ENCODE measurements at regions not wholly inside any gene's neighbourhood (a gene's known extent, or its start where the extent isn't known, plus 50 kb on each side); places are given as distances from the start of the nearest gene placed in this dataset.

DNA sequence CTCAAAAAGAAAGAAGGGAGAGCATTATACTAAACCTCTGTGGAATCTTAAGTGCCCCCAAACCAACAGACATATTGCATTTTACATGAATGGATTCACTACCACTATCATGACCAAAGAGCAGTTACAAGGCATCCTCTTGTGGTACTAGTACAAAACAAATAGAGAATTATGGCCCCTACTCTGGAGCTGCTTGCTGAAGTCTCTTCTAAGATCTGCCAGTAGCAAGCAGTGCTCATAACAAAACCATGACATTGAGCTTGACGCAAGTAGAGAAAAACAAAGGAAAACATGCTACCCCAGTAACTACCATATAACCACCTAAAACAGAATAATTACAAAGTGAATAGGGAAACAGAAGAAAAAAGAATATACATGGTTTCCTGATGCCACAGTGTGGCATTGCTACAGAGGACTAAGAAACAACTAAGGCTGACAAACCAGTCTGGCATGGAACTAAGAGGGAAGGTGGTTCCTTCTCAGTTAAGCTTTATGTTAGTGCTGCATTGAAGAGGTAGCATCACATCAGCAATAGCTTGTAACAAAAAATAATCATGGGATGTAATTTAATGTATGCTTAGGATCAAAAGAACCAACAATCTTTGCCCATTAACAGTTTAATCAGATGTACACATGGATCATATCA lies 150.2 kb upstream of the AGR3 start:
- CTCF ChIA-PET = interaction anchor here (1.1 to 2.2 kb wide), 4 partner anchors 12 to 49 kb away, joined by 3 to 8 read pairs (median 6); no protein-coding TSS in a partner anchor
- POLR2A ChIA-PET = no interaction called here
- DNase-seq (ENCODE audit: extremely low spot score) = no peak
- no peak for TF ChIP-seq CTCF (IDR thresholded peaks at IDR 0.05; ENCODE audit: control extremely low read depth, extremely low read depth, low read depth, missing control alignments)

- ChIA-PET POLR2A (no interaction called here), CTCF (interaction anchor here (1.0 to 1.7 kb wide), 5 partner anchors 12 to 268 kb away, joined by 3 to 7 read pairs (median 3); no protein-coding TSS in a partner anchor)
- DNase-seq (ENCODE audit: extremely low spot score) = no peak
- TF ChIP-seq CTCF (IDR thresholded peaks at IDR 0.05; ENCODE audit: control extremely low read depth, extremely low read depth, low read depth, missing control alignments) = no peak
Measured at GRCh38 chr7:17033245-17033644, 151.5 kb upstream of the AGR3 start.

DNA sequence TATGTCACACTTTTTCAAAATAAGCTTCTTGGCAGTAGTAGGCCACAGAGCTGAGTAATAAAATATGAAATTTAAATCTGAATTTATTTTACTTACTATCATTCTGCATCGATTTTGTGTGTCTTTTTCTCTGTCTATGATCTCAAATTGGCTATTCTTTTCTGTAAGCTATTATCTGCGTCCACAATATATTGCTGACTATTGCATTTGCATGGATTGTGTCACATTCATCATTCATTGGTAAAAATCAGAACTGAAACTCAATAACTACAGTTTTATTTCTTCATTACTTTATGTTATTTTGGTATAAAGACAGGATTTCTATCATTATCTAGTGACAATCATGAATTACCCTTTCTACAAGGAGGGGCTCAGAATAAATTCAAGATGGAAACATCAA lies 154.8 kb upstream of the AGR3 start:
- CTCF ChIA-PET = interaction anchor here (1.0 to 1.3 kb wide), 2 partner anchors 13 to 21 kb away, joined by 3 read pairs; no protein-coding TSS in a partner anchor
- POLR2A ChIA-PET = no interaction called here
- no peak for TF ChIP-seq CTCF (IDR thresholded peaks at IDR 0.05; ENCODE audit: control extremely low read depth, extremely low read depth, low read depth, missing control alignments)
- no peak for DNase-seq (ENCODE audit: extremely low spot score)

- no peak for DNase-seq (ENCODE audit: extremely low spot score)
- no peak for TF ChIP-seq CTCF (IDR thresholded peaks at IDR 0.05; ENCODE audit: control extremely low read depth, extremely low read depth, low read depth, missing control alignments)
- POLR2A ChIA-PET = no interaction called here
- CTCF ChIA-PET = interaction anchor here (1.4 kb wide), 1 partner anchor 9 kb away, joined by 3 read pairs; no protein-coding TSS in a partner anchor
Measured at GRCh38 chr7:17037356-17037755, 155.6 kb upstream of the AGR3 start.

DNA sequence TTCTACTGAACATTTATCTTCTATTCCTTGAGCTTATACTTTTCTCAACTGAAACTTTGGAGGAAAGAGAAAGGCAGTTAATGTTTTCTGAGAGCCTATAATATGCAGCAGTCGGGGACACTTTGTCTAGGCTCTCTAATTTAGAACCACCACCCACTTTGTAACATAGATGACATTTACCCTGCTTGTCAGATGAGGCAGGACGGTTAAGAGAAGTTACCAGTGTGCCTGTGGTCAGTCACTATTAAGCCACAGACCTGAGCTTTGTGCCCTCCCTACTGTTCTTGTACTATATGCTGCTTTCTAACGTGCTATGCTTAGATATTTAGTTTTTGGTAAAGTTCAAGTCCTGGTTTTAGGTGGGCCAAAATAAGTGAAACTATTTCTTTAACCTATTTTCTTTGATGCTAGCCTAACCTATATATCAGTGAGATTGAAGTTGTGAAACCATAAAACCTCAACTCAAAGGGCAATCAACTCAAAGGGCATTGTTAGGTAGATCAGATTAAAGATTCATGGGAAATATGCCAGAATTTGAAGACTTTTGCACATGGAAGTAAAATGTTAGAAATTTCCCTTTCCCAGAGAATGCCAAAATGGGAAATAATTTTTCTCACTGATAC lies 156.5 kb upstream of the AGR3 start:
- TF ChIP-seq CTCF (IDR thresholded peaks at IDR 0.05; ENCODE audit: control extremely low read depth, extremely low read depth, low read depth, missing control alignments) = no peak
- DNase-seq (ENCODE audit: extremely low spot score) = no peak
- ChIA-PET CTCF (interaction anchor here (1.4 kb wide), 1 partner anchor 10 kb away, joined by 3 read pairs; no protein-coding TSS in a partner anchor), POLR2A (no interaction called here)

- ChIA-PET CTCF (interaction anchor here (0.9 kb wide), 1 partner anchor 24 kb away, joined by 4 read pairs; no protein-coding TSS in a partner anchor), POLR2A (no interaction called here)
- no peak for DNase-seq (ENCODE audit: extremely low spot score)
- TF ChIP-seq CTCF (IDR thresholded peaks at IDR 0.05; ENCODE audit: control extremely low read depth, extremely low read depth, low read depth, missing control alignments) = no peak
Measured at GRCh38 chr7:17038783-17039170, 157.0 kb upstream of the AGR3 start.
